Ishikawa (cell line): ENCODE measurements at regions not wholly inside any gene's neighbourhood (a gene's known extent, or its start where the extent isn't known, plus 50 kb on each side); places are given as distances from the start of the nearest gene placed in this dataset.

Source experiments
- CEBPB ChIP-seq: IDR thresholded peaks from 2 replicates; pipeline ENCODE4 v1.6.1; 2012
- CREB1 ChIP-seq: IDR thresholded peaks from 2 replicates; pipeline ENCODE4 v1.6.1; 2012; ENCODE audit warnings: low read depth
- EGR1 ChIP-seq: IDR thresholded peaks from 2 replicates; pipeline ENCODE4 v1.6.1; 2012
- EP300 ChIP-seq: IDR thresholded peaks from 2 replicates; pipeline ENCODE4 v1.6.1; 2012; ENCODE audit warnings: borderline replicate concordance
- FOXM1 ChIP-seq: IDR thresholded peaks from 2 replicates; pipeline ENCODE4 v1.6.1; 2012; ENCODE audit warnings: low read depth, borderline replicate concordance
- MAX ChIP-seq: IDR thresholded peaks from 2 replicates; pipeline ENCODE4 v1.6.1; 2012
- NFIC ChIP-seq: IDR thresholded peaks from 2 replicates; pipeline ENCODE4 v1.6.1; 2012
- RAD21 ChIP-seq: IDR thresholded peaks from 2 replicates; pipeline ENCODE4 v1.6.1; 2012; ENCODE audit warnings: low read depth
- REST ChIP-seq: IDR thresholded peaks from 2 replicates; pipeline ENCODE4 v1.6.1; 2012; ENCODE audit warnings: low read depth, mild to moderate bottlenecking
- TAF1 ChIP-seq: IDR thresholded peaks from 2 replicates; pipeline ENCODE4 v1.6.1; 2012; ENCODE audit warnings: low read depth, mild to moderate bottlenecking
- TCF12 ChIP-seq: IDR thresholded peaks from 2 replicates; pipeline ENCODE4 v1.6.1; 2012; ENCODE audit warnings: low read depth
- TEAD4 ChIP-seq: IDR thresholded peaks from 2 replicates; pipeline ENCODE4 v1.6.1; 2012
- USF1 ChIP-seq: IDR thresholded peaks from 2 replicates; pipeline ENCODE4 v1.6.1; 2012
- YY1 ChIP-seq: IDR thresholded peaks from 2 replicates; pipeline ENCODE4 v1.6.1; 2012; ENCODE audit warnings: low read depth
- ZBTB7A ChIP-seq: IDR thresholded peaks from 2 replicates; pipeline ENCODE4 v1.6.1; 2012; ENCODE audit warnings: low read depth

- no peak for TF ChIP-seq EGR1
- TF ChIP-seq MAX = no peak
- no peak for TF ChIP-seq YY1
- no peak for TF ChIP-seq TEAD4
- TF ChIP-seq CREB1 = no peak
- TF ChIP-seq NFIC = no peak
- TF ChIP-seq FOXM1 = no peak
- no peak for TF ChIP-seq ZBTB7A
- TF ChIP-seq EP300 = no peak
- TF ChIP-seq USF1 = no peak
- no peak for TF ChIP-seq RAD21
- TF ChIP-seq TAF1 = no peak
- TF ChIP-seq TCF12 = no peak
- no peak for TF ChIP-seq REST
- TF ChIP-seq CEBPB = no peak
These were observed 389.9 kb upstream of the KIRREL3 start for GRCh38 chr11:127390465-127390864.

GRCh38 chr11:127385071-127385470, 384.5 kb upstream of the KIRREL3 start:
- TF ChIP-seq MAX (no peak), REST (no peak), NFIC (no peak), CREB1 (no peak), TCF12 (no peak)

GRCh38 chr11:127383026-127383425, 382.5 kb upstream of the KIRREL3 start:
- TF ChIP-seq EP300 (no peak), ZBTB7A (no peak), TAF1 (no peak), TCF12 (no peak), EGR1 (no peak), NFIC (no peak), FOXM1 (no peak), USF1 (no peak), TEAD4 (no peak), MAX (no peak)

GRCh38 chr11:127381247-127381646, 380.7 kb upstream of the KIRREL3 start:
- TF ChIP-seq MAX (no peak), RAD21 (no peak), NFIC (no peak), TEAD4 (no peak), TCF12 (no peak), REST (no peak), ZBTB7A (no peak), TAF1 (no peak), USF1 (no peak), FOXM1 (no peak), CREB1 (no peak), YY1 (no peak)
